SK-N-SH (cell line): ENCODE measurements at regions not wholly inside any gene's neighbourhood (a gene's known extent, or its start where the extent isn't known, plus 50 kb on each side); places are given as distances from the start of the nearest gene placed in this dataset.

Experiments used
- CTCF ChIA-PET: fragments of 300-600, 350-600 bp; formaldehyde crosslinking; extraction: SDS; loops from one replicate; lab custom pipeline; 2021; lab: Yijun Ruan, JAX
- POLR2A ChIA-PET: fragments of 350-600 bp; sonication (Branson Sonifier 250); formaldehyde crosslinking; extraction: SDS; loops from one replicate; lab custom pipeline; 2020; ENCODE audit warnings: antibody characterized with exemption, inconsistent platforms; lab: Yijun Ruan, JAX
- DNase-seq: peaks from one replicate; pipeline ENCODE4 v3.0.0; 2012
- H2AFZ ChIP-seq: fragments of 200-600 bp; sonication (generic); 2 replicates; pipeline ENCODE4 v1.8.1; 2016; ENCODE audit warnings: antibody characterized with exemption, mild to moderate bottlenecking, low read depth
- H3F3A ChIP-seq: fragments of 200-600 bp; sonication (generic); replicated peaks from 2 replicates; pipeline ENCODE3; 2016; ENCODE audit warnings: antibody characterized with exemption, mild to moderate bottlenecking; ENCODE audit not compliant: insufficient read depth
- H3K27ac ChIP-seq, 2 experiments: fragments of 200-500 bp in 1 of 2; fragments of 200-600 bp in 1 of 2; sonication (Bioruptor generic) in 1 of 2; sonication (generic), shearing (Covaris generic) in 1 of 2; 2 replicates each; pipeline versions ENCODE4 v1.5.1 to v1.6.1; 2014 to 2016; ENCODE audit warnings: low read depth in 2 of 2, inconsistent platforms in 1 of 2, low read length in 1 of 2, mild to moderate bottlenecking in 1 of 2, mixed read lengths in 1 of 2
- H3K27me3 ChIP-seq: fragments of 200-600 bp; sonication (generic), shearing (Covaris generic); 2 replicates; pipeline ENCODE4 v1.6.1; 2016; ENCODE audit warnings: mixed run types; ENCODE audit not compliant: insufficient read depth
- H3K36me3 ChIP-seq, 2 experiments: fragments of 200-500 bp in 1 of 2; fragments of 200-600 bp in 1 of 2; sonication (Bioruptor generic) in 1 of 2; sonication (generic) in 1 of 2; replicated peaks in 1 of 2; 2 replicates each; pipeline versions ENCODE3 to v1.5.1; 2014 to 2016; ENCODE audit warnings: low read length in 1 of 2, mild to moderate bottlenecking in 1 of 2; ENCODE audit not compliant: insufficient read depth in 2 of 2, control insufficient read depth in 1 of 2
- H3K4me1 ChIP-seq, 2 experiments: fragments of 200-500 bp in 1 of 2; fragments of 200-600 bp in 1 of 2; sonication (Bioruptor generic) in 1 of 2; sonication (generic), shearing (Covaris generic) in 1 of 2; 2 replicates each; pipeline versions ENCODE4 v1.5.1 to v1.6.1; 2014 to 2016; ENCODE audit warnings: low read depth in 1 of 2, low read length in 1 of 2, mixed run types in 1 of 2; ENCODE audit not compliant: insufficient read depth in 2 of 2, control insufficient read depth in 1 of 2
- H3K4me2 ChIP-seq: fragments of 200-600 bp; sonication (generic), shearing (Covaris generic); 2 replicates; pipeline ENCODE4 v1.6.1; 2017; ENCODE audit warnings: mixed run types
- H3K4me3 ChIP-seq, 2 experiments: fragments of 200-500 bp in 1 of 2; fragments of 200-600 bp in 1 of 2; sonication (Bioruptor generic) in 1 of 2; sonication (generic), shearing (Covaris generic) in 1 of 2; 2 replicates each; pipeline versions ENCODE4 v1.5.1 to v1.8.1; 2014 to 2016; ENCODE audit warnings: low read depth in 2 of 2, inconsistent platforms in 1 of 2, low read length in 1 of 2, mild to moderate bottlenecking in 1 of 2, mixed read lengths in 1 of 2, moderate library complexity in 1 of 2
- H3K79me2 ChIP-seq: fragments of 200-600 bp; sonication (generic); 2 replicates; pipeline ENCODE4 v1.8.1; 2017; ENCODE audit warnings: mild to moderate bottlenecking; ENCODE audit not compliant: insufficient read depth
- H3K9ac ChIP-seq: fragments of 200-600 bp; sonication (generic); 2 replicates; pipeline ENCODE4 v1.6.1; 2017; ENCODE audit warnings: mixed run types
- H3K9me2 ChIP-seq: fragments of 200-600 bp; sonication (generic); 2 replicates; pipeline ENCODE4 v1.6.1; 2017; ENCODE audit warnings: mixed run types
- H3K9me3 ChIP-seq: fragments of 200-600 bp; sonication (generic); 2 replicates; pipeline ENCODE4 v1.6.1; 2017; ENCODE audit warnings: mixed run types, mild to moderate bottlenecking, moderate library complexity
- H4K20me1 ChIP-seq: fragments of 200-600 bp; sonication (generic); 2 replicates; pipeline ENCODE4 v1.6.1; 2017; ENCODE audit warnings: mild to moderate bottlenecking, mixed run types; ENCODE audit not compliant: insufficient read depth
- EZH2phosphoT487 ChIP-seq: fragments of 200-600 bp; sonication (generic); IDR thresholded peaks from 2 replicates; pipeline ENCODE4 v1.6.1; 2017; ENCODE audit warnings: low read depth, mixed run types, mild to moderate bottlenecking, antibody characterized with exemption, moderate library complexity, borderline replicate concordance
- FOXJ3 ChIP-seq: sonication (generic); formaldehyde crosslinking; IDR thresholded peaks from 2 replicates; pipeline ENCODE4 v1.5.1; 2020; ENCODE audit warnings: mild to moderate bottlenecking, missing genetic modification reagents
- GABPA ChIP-seq: IDR thresholded peaks from 2 replicates; pipeline ENCODE4 v1.4.0; 2012; ENCODE audit warnings: low read depth, mild to moderate bottlenecking
- GATA2 ChIP-seq: sonication (generic); formaldehyde crosslinking; IDR thresholded peaks from 2 replicates; pipeline ENCODE4 v1.5.0; 2020; ENCODE audit warnings: mild to moderate bottlenecking, missing genetic modification reagents
- MAX ChIP-seq: IDR thresholded peaks from 2 replicates; pipeline ENCODE4 v1.4.0; 2012; ENCODE audit warnings: low read depth
- MEF2A ChIP-seq: IDR thresholded peaks from 2 replicates; pipeline ENCODE4 v1.4.0; 2012; ENCODE audit warnings: low read depth, borderline replicate concordance
- PBX3 ChIP-seq: IDR thresholded peaks from 2 replicates; pipeline ENCODE4; 2012
- POLR2AphosphoS5 ChIP-seq: IDR thresholded peaks from 2 replicates; pipeline ENCODE4 v1.6.1; 2012; ENCODE audit warnings: low read depth, low read length
- RCOR1 ChIP-seq: fragments of 150-350 bp; IDR thresholded peaks from 2 replicates; pipeline ENCODE4 v1.6.1; 2017; ENCODE audit warnings: antibody characterized with exemption, low read length
- RXRA ChIP-seq: IDR thresholded peaks from 2 replicates; pipeline ENCODE4 v1.4.0; 2012; ENCODE audit warnings: low read depth, mild to moderate bottlenecking, borderline replicate concordance
- SMC3 ChIP-seq: IDR thresholded peaks from 2 replicates; pipeline ENCODE4 v1.6.1; 2012; ENCODE audit warnings: low read depth, low read length, improper control_type of control experiment
- USF1 ChIP-seq: IDR thresholded peaks from 2 replicates; pipeline ENCODE4 v1.4.0; 2012; ENCODE audit warnings: low read depth, borderline replicate concordance
- USF2 ChIP-seq: fragments of 150-350 bp; IDR thresholded peaks from 2 replicates; pipeline ENCODE4 v1.6.1; 2017; ENCODE audit warnings: antibody characterized with exemption, low read length, low read depth, borderline replicate concordance
- ZBTB33 ChIP-seq: IDR thresholded peaks from 2 replicates; pipeline ENCODE4 v1.4.0; 2012; ENCODE audit warnings: low read depth, borderline replicate concordance
- WGBS: methylation state at CpG from one replicate; pipeline ENCODE4 v1.1.6; 2017; ENCODE audit warnings: low lambda C conversion rate; 5-methylcytosine and 5-hydroxymethylcytosine counted together

- TF ChIP-seq POLR2AphosphoS5 (no peak), GABPA (no peak), USF1 (no peak), MEF2A (no peak), EZH2phosphoT487 (no peak), RCOR1 (no peak), RXRA (no peak), PBX3 (no peak), GATA2 (CRISPR knock-in tag) (no peak)
Observed at GRCh38 chr5:23583081-23583480, 75.7 kb downstream of the PRDM9 start (continued).

GRCh38 chr5:23588841-23589326, 81.5 kb downstream of the PRDM9 start:
- no peak for DNase-seq
- ChIA-PET POLR2A (no interaction called here), CTCF (no interaction called here)
- Histone ChIP-seq H3K9ac (no peak overlapping the region), H3K9me2 (no peaks in the 10 kb centered on the region), H3K27ac (no peak overlapping the region), H3K79me2 (no peaks in the 10 kb centered on the region), H3K9me3 (no peaks in the 10 kb centered on the region), H3K4me3 (no peak overlapping the region), H3K4me2 (no peak overlapping the region), H4K20me1 (no peaks in the 10 kb centered on the region), H2AFZ (no peak overlapping the region), H3F3A (no peaks in the 10 kb centered on the region), H3K4me1 (no peaks in the 10 kb centered on the region)
- WGBS, result 3% methylated on average over 3 of the region's 3 CpGs
- TF ChIP-seq SMC3 (no peak), MAX (no peak), PBX3 (no peak), ZBTB33 (no peak), USF2 (no peak), FOXJ3 (CRISPR knock-in tag) (no peak), USF1 (no peak)
- TF ChIP-seq, all 33 proteins: peak for 0
- Histone ChIP-seq H3K27me3 (no peaks in the 10 kb centered on the region), H3K36me3 (no peaks in the 10 kb centered on the region)
